Tibial nerve (tissue), 3 donors: ENCODE measurements at regions not wholly inside any gene's neighbourhood (a gene's known extent, or its start where the extent isn't known, plus 50 kb on each side); places are given as distances from the start of the nearest gene placed in this dataset.

Experiments
- EP300 ChIP-seq, 2 donors: sonication (generic); formaldehyde crosslinking; IDR thresholded peaks; one replicate each; pipeline ENCODE4 v1.6.1; 2017; ENCODE audit warnings: antibody characterized with exemption in 2 of 2, mild to moderate bottlenecking in 1 of 2
- POLR2A ChIP-seq, 2 donors: fragments of 450-650 bp; IDR thresholded peaks; one replicate each; pipeline ENCODE4 v1.6.1; 2017; ENCODE audit warnings: antibody characterized with exemption in 2 of 2, mild to moderate bottlenecking in 2 of 2, moderate library complexity in 2 of 2

GRCh38 chr2:226536410-226536809, 263.2 kb downstream of the IRS1 start:
- no peak for TF ChIP-seq POLR2A (IDR thresholded peaks at IDR 0.05)
- no peak for TF ChIP-seq EP300 (IDR thresholded peaks at IDR 0.05)
